Erythroblast (primary cell): ENCODE measurements at regions not wholly inside any gene's neighbourhood (a gene's known extent, or its start where the extent isn't known, plus 50 kb on each side); places are given as distances from the start of the nearest gene placed in this dataset.

Source experiments
- GATA1 ChIP-seq: IDR thresholded peaks from 2 replicates; pipeline ENCODE4 v1.6.1; 2011; ENCODE audit warnings: low read depth, mild to moderate bottlenecking, control low read depth, low read length, moderate library complexity
- POLR2A ChIP-seq: IDR thresholded peaks from 2 replicates; pipeline ENCODE4 v1.6.1; 2011; ENCODE audit warnings: mild to moderate bottlenecking, low read length

GRCh38 chr2:160551259-160551658 lies 57.7 kb upstream of the RBMS1 start:
- TF ChIP-seq POLR2A (no peak), GATA1 (no peak)
